GM21360 (cell line): ENCODE measurements at regions not wholly inside any gene's neighbourhood (a gene's known extent, or its start where the extent isn't known, plus 50 kb on each side); places are given as distances from the start of the nearest gene placed in this dataset.

Experiments used
- ATAC-seq: cut with Tn5 transposase; IDR thresholded peaks from one replicate; pipeline ENCODE4 v1.9.1; 2021; ENCODE audit warnings: mild to moderate bottlenecking, moderate library complexity; ENCODE audit not compliant: unreplicated experiment

GRCh38 chr15:69730281-69731080 is 277.9 kb downstream of the RPLP1 start:
- ATAC-seq, result no peak

GRCh38 chr15:69731081-69731330 is 278.4 kb downstream of the RPLP1 start:
- no peak for ATAC-seq

GRCh38 chr15:69731581-69731980 is 279.0 kb downstream of the RPLP1 start:
- no peak for ATAC-seq

GRCh38 chr15:69732133-69732532 is 279.5 kb downstream of the RPLP1 start:
- ATAC-seq, result no peak

GRCh38 chr15:69734699-69735098 is 282.1 kb downstream of the RPLP1 start:
- no peak for ATAC-seq

GRCh38 chr15:69735121-69735520 is 282.5 kb downstream of the RPLP1 start:
- no peak for ATAC-seq

- no peak for ATAC-seq
Measured at GRCh38 chr15:69736161-69736560, 283.5 kb downstream of the RPLP1 start.

- no peak for ATAC-seq
Measured at GRCh38 chr15:69737916-69738315, 285.3 kb downstream of the RPLP1 start.

GRCh38 chr15:69740684-69741083 is 288.1 kb downstream of the RPLP1 start:
- no peak for ATAC-seq

GRCh38 chr15:69742361-69742760 is 289.7 kb downstream of the RPLP1 start:
- no peak for ATAC-seq

- ATAC-seq, result no peak
Measured at GRCh38 chr15:69743091-69743490, 290.5 kb downstream of the RPLP1 start.

GRCh38 chr15:69744391-69745162 is 292.0 kb downstream of the RPLP1 start:
- no peak for ATAC-seq

GRCh38 chr15:69747193-69747592 is 294.6 kb downstream of the RPLP1 start:
- ATAC-seq, result no peak

- no peak for ATAC-seq
Measured at GRCh38 chr15:69748131-69748530, 295.5 kb downstream of the RPLP1 start.

- ATAC-seq, result no peak
Measured at GRCh38 chr15:69748576-69749185, 296.1 kb downstream of the RPLP1 start.

GRCh38 chr15:69749274-69749673 is 296.7 kb downstream of the RPLP1 start:
- no peak for ATAC-seq

- no peak for ATAC-seq
Measured at GRCh38 chr15:69749797-69750196, 297.2 kb downstream of the RPLP1 start.

GRCh38 chr15:69750253-69750652 is 297.6 kb downstream of the RPLP1 start:
- no peak for ATAC-seq

GRCh38 chr15:69751147-69751546 is 298.5 kb downstream of the RPLP1 start:
- no peak for ATAC-seq

- ATAC-seq, result no peak
Measured at GRCh38 chr15:69751566-69751965, 298.9 kb downstream of the RPLP1 start.

- no peak for ATAC-seq
Measured at GRCh38 chr15:69753867-69754266, 301.2 kb downstream of the RPLP1 start.

- ATAC-seq, result no peak
Measured at GRCh38 chr15:69754313-69754712, 301.7 kb downstream of the RPLP1 start.
